ENCODE measurements at regions not wholly inside any gene's neighbourhood (a gene's known extent, or its start where the extent isn't known, plus 50 kb on each side); places are given as distances from the start of the nearest gene placed in this dataset.
"Not testable (repeated sequence)": the region's sequence is repeated elsewhere in the genome, so short reads cannot be mapped to it uniquely, and the experiment has no call there.

DNA sequence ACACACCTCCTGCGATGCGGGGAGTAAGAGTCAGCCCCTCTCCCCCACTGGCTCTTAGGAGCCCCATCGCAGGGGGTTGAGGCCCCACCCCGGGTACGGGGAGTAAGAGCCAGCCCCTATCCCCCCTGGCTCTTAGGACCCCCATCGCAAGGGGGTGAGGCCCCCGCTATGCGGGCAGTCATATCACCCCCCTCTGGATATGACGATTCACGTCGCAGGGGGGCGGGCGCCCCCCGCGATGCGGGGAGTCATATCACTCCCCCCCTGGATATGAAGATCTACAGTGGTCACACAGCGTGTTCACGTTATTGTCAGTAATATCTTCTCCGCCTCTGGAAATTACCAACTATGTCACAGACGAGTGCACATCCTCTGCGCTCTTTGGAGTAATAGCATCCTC is 61.1 kb downstream of the DEFB131A start:
- not testable (repeated sequence) for DNase-seq

DNA sequence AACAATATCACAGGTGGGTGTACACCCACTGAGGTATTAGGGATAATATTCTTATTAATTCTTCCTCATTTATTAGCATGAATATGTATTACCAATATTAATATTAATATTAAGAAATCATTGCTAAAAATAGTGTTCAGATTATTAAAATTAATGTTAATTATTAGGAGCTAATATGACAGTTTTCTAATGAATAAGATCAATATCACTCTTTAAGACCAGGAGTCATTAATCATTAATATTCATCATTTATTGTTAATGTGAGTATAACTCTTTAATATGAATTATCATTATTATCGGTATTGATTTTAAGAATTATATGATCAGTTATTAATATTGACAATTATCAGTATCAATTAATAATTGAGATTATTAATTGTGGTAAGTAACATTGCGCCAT is 62.5 kb downstream of the DEFB131A start:
- not testable (repeated sequence) for DNase-seq

DNA sequence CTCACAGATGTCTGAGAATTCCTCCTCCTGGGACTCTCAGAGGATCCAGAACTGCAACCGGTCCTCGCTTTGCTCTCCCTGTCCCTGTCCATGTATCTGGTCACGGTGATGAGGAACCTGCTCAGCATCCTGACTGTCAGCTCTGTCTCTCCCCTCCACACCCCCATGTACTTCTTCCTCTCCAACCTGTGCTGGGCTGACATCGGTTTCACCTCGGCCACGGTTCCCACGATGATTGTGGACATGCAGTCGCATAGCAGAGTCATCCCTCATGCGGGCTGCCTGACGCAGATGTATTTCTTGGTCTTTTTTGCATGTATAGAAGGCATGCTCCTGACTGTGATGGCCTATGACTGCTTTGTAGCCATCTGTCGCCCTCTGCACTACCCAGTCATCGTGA is 68.7 kb downstream of the DEFB131A start:
- DNase-seq: not testable (repeated sequence)

GRCh38 chr4:9519631-9520030 is 75.4 kb downstream of the DEFB131A start:
- not testable (repeated sequence) for DNase-seq

GRCh38 chr4:9522903-9523302 is 78.7 kb downstream of the DEFB131A start:
- DNase-seq: not testable (repeated sequence)

- DNase-seq: not testable (repeated sequence)
These were observed 80.2 kb downstream of the DEFB131A start for GRCh38 chr4:9524406-9524805.

- DNase-seq: peak; percentile 76
These were observed 88.1 kb downstream of the DEFB131A start for GRCh38 chr4:9532134-9532862.

- DNase-seq: not testable (repeated sequence)
These were observed 88.6 kb downstream of the DEFB131A start for GRCh38 chr4:9532863-9533192.

DNA sequence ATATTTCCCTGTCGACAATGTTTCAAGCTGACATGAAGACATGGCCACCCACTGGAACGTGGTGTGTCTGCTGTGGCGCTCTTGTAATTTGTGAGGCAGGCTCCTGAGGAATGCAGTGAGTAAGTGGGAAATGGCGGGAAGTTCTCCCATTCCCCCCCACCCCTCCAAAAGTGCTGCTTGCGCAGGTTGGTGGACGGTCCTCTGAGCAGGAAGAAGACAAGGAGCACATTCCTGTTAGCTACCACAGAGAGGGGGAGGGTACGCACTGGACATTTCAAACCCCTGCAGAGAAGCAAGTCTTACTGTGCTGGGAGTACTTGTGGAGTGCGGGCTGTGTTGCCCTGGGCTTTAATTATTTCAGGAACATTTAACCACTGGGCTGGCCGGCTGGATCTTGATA is 92.9 kb downstream of the DEFB131A start:
- DNase-seq: not testable (repeated sequence)

DNA sequence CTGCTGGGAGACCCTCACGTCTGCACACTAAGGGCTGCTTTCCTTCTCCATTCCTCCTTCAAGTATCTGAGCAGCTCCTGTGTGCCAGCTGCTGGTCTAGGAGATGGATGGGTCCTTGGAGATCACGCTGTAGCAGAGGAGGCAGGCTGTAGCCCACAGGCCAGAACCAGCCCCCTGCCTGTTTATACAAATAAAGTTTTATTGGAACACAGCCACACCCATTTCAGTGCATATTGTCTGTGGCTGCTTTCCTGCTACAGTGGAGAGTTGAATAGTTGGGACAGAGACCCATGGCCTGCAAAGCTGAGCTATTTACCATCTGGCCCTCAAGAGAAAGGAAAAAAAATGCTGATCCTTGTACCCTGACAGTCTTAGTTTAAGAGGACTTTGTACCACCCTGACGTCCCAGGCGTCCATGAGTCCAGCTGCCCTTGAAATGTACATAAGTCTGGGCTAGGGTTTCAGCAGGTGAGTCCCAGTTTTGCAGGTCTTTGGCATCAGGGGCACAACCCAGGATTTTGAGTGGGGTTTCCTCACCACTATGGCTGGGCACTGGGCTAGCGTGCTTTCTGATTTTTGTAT is 95.8 kb downstream of the DEFB131A start:
- DNase-seq: not testable (repeated sequence)

DNA sequence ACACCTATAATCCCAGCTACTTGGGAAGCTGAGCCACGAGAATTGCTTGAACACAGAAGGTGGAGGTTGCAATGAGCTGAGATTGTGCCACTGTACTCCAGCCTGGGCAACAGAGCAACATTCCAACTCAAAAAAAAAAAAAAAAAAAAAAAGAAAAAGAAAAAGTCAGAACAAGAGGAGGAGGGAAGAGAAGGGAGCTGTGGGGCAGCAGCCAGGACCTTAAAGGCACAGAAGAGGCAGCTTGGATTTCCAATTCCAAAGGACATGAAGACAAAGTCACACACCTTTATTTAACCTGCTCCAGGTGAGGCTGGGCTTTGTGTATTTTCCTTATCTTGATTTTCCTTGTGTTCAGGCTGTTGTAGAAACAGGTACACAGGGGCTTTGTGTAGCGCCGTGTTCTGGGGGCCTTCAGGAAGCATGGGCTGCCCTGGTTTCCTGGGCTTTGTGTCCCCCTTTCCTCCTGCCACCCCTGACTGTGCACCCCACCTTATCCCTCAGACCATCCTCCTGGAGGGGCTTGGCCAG is 97.2 kb downstream of the DEFB131A start:
- not testable (repeated sequence) for DNase-seq

- DNase-seq: not testable (repeated sequence)
These were observed 100.6 kb downstream of the DEFB131A start for GRCh38 chr4:9544851-9545250.

DNA sequence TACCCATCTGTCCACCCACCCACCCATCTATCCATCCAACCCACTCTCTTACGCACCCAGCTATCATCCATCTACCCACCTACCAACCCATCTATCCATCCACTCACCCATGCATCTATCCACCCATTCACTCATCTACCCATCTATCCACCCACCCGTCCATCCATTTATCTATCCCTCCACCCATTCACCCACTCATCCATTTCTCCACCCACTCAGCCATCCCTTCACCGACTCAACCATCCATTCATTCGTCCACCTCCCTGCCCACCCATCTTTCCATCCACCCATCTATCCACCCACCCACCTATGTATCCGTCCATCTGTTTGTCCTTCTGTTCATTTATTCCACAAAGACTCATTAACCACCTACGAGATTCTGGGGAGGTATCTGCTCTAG is 103.3 kb downstream of the DEFB131A start:
- not testable (repeated sequence) for DNase-seq

DNA sequence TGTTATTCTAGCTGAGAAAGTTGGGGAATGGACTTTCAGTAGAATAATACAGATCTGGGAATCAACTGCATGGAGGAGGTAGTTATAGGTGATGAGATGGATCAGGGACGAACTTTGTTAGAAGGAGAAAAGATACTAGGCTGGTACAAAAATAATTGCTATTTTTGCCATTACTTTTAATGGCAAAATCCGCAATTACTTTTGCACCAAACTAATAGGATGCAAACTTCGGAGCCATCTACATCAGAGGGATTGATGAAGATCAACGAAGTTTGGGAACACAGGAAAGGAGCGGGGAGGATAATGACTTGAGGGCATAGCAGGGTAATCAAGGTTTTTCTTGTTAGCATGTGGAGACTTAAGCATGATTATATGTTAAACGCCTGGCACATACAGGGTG is 111.9 kb downstream of the DEFB131A start:
- DNase-seq: not testable (repeated sequence)

GRCh38 chr4:9577869-9578268 is 133.7 kb downstream of the DEFB131A start:
- not testable (repeated sequence) for DNase-seq

GRCh38 chr4:9582880-9583279 is 138.7 kb downstream of the DEFB131A start:
- not testable (repeated sequence) for DNase-seq

- no peak for DNase-seq
These were observed 147.8 kb downstream of the DEFB131A start for GRCh38 chr4:9592010-9592409.

DNA sequence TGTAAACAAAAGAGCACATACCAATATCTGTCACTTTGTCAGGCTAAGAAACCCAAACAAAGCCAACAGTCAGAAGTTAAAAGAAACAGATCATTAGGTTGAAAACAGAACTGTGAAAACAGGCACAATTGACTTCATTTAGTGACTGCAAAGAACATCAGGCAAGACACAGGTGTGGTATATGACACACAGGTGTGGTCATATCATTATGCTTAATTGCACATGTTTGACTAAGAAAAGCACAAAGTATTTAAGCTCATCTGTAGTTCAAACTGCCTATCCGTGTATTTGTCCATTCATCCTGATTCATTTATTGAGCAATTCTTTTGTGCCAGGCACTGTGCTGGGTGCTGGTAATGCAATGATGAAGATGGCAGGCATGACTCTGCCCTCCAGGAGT is 150.7 kb downstream of the DEFB131A start:
- DNase-seq: no peak

DNA sequence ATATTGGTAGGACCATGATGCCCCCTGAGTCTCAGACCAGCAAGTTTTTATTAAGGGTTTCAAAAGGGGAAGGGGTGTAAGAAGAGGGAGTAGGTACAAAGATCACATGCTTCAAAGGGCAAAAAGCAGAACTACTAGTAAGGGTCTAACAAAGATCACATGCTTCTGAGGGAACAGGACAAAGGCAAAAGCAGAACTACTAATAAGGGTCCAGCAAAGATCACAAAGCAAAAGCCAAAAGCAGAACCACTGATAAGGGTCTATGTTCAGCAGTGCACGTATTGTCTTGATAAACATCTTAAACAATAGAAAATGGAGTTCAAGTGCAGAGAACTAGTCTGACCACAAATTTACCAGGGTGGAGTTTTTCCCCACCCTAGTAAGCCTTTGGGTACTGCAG is 151.3 kb downstream of the DEFB131A start:
- not testable (repeated sequence) for DNase-seq

GRCh38 chr4:9599266-9599665 is 155.1 kb downstream of the DEFB131A start:
- no peak for DNase-seq

DNA sequence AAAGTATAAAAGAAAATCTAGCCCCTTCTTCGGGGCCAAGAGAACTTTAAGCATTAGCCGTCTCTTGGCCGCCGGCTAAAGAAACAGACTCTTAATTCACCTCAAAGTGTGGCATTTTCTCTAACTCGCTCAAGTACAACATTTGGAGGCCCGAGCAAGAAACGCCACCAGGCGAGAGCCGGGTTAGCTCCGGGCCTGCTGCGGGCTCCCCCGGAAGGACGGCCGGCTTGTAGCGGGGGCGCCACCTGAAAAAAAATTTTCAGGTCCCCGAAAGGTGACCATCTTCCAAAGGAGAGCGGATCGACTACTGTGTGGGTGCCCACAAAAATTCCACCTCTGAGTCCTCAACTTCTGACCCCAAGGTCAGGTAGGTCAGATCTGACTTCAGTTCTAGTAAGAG is 156.0 kb downstream of the DEFB131A start:
- DNase-seq: no peak

- DNase-seq: no peak
These were observed 158.2 kb downstream of the DEFB131A start for GRCh38 chr4:9602389-9602914.

Measured in renal pelvis (tissue), 1 donor.